ENCODE measurements at regions not wholly inside any gene's neighbourhood (a gene's known extent, or its start where the extent isn't known, plus 50 kb on each side); places are given as distances from the start of the nearest gene placed in this dataset.
"Not testable (repeated sequence)": the region's sequence is repeated elsewhere in the genome, so short reads cannot be mapped to it uniquely, and the experiment has no call there.

GRCh38 chr10:131042015-131042414, 269.5 kb downstream of the TCERG1L start:
- not testable (repeated sequence) for DNase-seq

Data from NCI-H1105 treated with DMSO at 0.1 percent for 48 hours (cell line).